Large intestine (tissue), 3 donors: ENCODE measurements at regions not wholly inside any gene's neighbourhood (a gene's known extent, or its start where the extent isn't known, plus 50 kb on each side); places are given as distances from the start of the nearest gene placed in this dataset.

ENCODE experiments used
- DNase-seq, 2 donors: peaks; one replicate each; pipeline versions ENCODE4 v3.0.0 to v3.0.0-alpha.2; 2013
- H3K27ac ChIP-seq: one replicate; pipeline ENCODE4 v1.5.1; 2013; ENCODE audit warnings: low read length
- H3K27me3 ChIP-seq: 2 replicates; pipeline ENCODE4 v1.6.1; 2013; ENCODE audit warnings: low read length; ENCODE audit not compliant: control insufficient read depth, insufficient read depth
- H3K36me3 ChIP-seq: 2 replicates; pipeline ENCODE4 v1.6.1; 2013; ENCODE audit warnings: low read length; ENCODE audit not compliant: control insufficient read depth, insufficient read depth
- H3K4me1 ChIP-seq: one replicate; pipeline ENCODE4 v1.6.1; 2013; ENCODE audit warnings: low read length; ENCODE audit not compliant: control insufficient read depth, insufficient read depth
- H3K4me3 ChIP-seq: one replicate; pipeline ENCODE4 v1.5.1; 2013; ENCODE audit warnings: low read length
- H3K9me3 ChIP-seq: one replicate; pipeline ENCODE4 v1.6.1; 2013; ENCODE audit warnings: mild to moderate bottlenecking, low read depth, low read length, moderate library complexity; ENCODE audit not compliant: control insufficient read depth
- WGBS: methylation state at CpG from one replicate; pipeline ENCODE4 v1.1.5; 2013; ENCODE audit warnings: low lambda C conversion rate; ENCODE audit not compliant: insufficient coverage; 5-methylcytosine and 5-hydroxymethylcytosine counted together

DNA sequence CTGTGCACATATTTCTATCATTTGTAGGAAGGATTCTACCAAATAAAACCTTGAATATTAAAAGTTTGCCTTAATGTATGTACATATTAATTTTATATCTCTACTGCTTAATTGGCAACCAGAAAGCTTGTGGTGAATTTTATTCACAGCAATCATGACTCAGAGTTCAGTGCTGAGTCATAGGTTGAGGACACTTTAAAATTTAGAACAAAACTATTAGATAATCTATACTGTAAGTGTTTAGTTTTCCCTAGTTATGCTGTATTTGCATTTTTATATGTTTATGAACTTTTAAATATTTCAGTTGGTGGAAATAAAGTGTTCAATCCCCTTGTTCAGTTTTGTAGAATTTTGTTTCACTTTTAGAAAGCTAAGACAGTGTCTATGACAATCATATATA, 841.5 kb downstream of the KCNT2 start:
- no peaks in the 10 kb centered on the region for H3K4me1 ChIP-seq
- no peaks in the 10 kb centered on the region for H3K36me3 ChIP-seq
- H3K9me3 ChIP-seq, result no peaks in the 10 kb centered on the region
- H3K27ac ChIP-seq, result no peak overlapping the region
- H3K4me3 ChIP-seq, result no peak overlapping the region
- H3K27me3 ChIP-seq, result no peaks in the 10 kb centered on the region
- no peak for DNase-seq

DNA sequence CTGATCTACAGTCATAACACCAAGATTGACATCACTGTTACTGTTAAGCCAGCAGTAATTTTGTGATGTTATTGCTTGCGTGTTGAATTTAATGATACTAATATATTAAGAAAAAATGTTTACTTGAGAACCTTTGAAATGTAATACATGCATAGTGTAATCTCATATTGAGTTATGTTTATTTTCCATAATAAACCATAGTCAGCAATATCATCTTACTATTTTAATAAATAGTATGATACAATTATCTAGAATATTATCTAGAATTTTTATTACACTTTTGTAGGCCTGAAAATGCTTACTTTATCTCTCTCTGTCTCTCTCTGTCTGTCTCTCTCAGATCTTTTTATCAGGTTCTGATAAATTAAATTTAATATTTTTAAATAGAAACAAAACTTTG, 843.1 kb downstream of the KCNT2 start:
- Histone ChIP-seq H3K27ac (no peak overlapping the region), H3K27me3 (no peaks in the 10 kb centered on the region), H3K36me3 (no peaks in the 10 kb centered on the region), H3K4me3 (no peak overlapping the region), H3K9me3 (no peaks in the 10 kb centered on the region), H3K4me1 (no peaks in the 10 kb centered on the region)
- DNase-seq, result no peak
- no CpG with 5 or more reads among the region's 1 CpG for WGBS

DNA sequence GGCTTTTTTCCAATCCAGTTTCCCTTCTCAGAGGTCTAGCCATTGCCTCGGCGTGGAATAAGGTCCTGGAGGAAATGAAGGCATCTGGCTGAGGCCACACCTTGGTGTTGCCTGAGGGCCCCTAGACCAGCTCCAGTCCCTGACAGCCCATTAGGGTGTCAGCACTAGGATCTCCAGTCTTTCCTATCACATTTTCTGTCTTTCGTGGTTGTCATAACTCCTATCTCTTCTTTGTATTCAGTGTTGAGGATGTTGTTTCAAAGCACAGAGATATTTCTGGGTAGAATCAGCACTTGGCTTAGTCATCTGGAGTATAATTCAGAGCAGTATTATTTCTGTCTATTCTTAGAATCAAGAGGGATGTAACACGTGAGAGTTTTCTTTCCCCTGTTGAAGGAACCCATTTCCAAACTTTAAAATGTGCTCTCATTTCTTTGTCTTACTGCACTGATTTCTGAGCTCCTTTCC, 844.3 kb downstream of the KCNT2 start:
- Histone ChIP-seq H3K36me3 (no peaks in the 10 kb centered on the region), H3K27me3 (no peaks in the 10 kb centered on the region), H3K27ac (no peak overlapping the region), H3K4me3 (no peak overlapping the region), H3K4me1 (no peaks in the 10 kb centered on the region), H3K9me3 (no peaks in the 10 kb centered on the region)
- no peak for DNase-seq
- 100% methylated on average over 1 of the region's 4 CpGs for WGBS

DNA sequence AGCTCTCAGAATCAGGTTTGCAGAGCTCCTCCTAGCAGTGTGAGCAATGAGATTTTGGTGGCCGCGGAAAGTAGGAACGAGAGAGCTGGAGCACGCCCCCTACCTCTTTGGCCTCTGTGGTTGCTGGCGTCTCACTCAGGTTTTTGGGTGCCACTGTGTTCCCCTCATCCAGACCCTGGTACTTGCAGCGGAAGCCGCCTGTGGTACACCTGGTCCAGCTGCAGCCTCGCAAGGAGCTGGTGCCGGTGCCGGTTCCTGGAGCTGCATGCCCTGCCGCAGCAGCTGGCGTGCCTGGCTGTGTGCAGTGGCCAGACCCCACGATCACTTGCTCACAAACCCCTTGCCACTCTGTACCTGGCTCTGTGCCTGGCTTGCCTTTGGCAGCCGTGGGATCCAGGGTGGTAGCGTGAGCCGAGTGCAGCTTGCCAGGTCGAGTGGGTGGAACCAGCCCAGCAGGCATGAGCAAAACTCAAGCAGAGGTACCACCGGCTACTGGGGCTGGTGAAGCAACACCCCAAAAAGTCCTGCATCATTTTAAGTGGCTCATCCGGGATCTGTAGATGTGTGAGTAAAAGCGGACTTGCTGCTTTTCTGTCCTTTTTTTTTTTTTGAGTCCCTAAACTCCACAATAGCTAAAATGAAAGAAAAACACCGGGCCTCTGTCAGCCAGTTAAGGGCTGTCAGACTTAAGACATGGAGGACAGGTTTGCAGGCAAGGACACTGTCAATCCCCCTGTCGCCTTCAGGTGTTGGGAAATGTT, 844.9 kb downstream of the KCNT2 start:
- Histone ChIP-seq H3K27me3 (no peaks in the 10 kb centered on the region), H3K9me3 (no peaks in the 10 kb centered on the region), H3K4me3 (no peak overlapping the region), H3K36me3 (no peaks in the 10 kb centered on the region), H3K27ac (no peak overlapping the region), H3K4me1 (no peaks in the 10 kb centered on the region)
- WGBS, result 80% methylated on average over 1 of the region's 22 CpGs
- no peak for DNase-seq

DNA sequence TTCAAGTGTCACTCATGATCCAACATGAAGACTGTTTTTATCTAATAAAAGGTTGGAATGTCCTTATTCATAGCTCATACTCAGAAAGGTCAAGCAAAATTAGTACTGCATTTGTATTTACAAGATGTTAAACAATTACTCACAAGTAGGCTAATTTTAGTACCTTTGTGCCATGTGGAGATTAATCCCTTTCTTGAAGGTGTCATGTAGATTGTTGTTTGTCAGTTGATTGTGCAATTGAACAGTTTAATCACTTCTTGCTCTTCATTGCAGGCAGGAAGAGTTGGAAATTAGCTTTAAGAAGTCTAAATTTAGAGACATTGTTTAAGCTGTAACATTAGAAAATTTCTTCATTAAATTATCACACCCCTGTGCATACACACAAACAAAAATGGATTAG, 847.1 kb downstream of the KCNT2 start:
- H3K4me1 ChIP-seq, result no peaks in the 10 kb centered on the region
- H3K4me3 ChIP-seq, result no peak overlapping the region
- no peaks in the 10 kb centered on the region for H3K9me3 ChIP-seq
- H3K27ac ChIP-seq, result no peak overlapping the region
- no peak for DNase-seq
- no peaks in the 10 kb centered on the region for H3K36me3 ChIP-seq
- no peaks in the 10 kb centered on the region for H3K27me3 ChIP-seq

DNA sequence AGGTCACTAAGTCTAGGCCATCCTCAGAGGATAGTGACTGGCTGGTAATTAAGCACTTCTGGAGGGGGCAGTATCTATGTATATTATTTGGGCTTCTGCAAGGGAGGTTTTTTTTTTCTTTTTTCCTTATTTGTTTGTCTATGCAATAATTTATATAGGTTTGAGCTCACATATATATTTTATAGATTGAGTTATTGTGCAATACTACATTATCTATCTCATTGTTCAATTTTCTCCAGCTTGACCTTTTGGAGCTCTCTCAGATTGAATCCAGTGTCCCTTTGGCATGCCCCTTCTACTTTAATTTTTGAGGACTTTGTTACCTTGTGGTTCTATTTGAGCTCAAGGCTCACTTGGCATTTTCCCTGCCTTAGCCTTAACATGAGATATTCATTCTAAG, 852.1 kb downstream of the KCNT2 start:
- H3K4me1 ChIP-seq, result no peaks in the 10 kb centered on the region
- no peaks in the 10 kb centered on the region for H3K9me3 ChIP-seq
- H3K27ac ChIP-seq, result no peak overlapping the region
- no peak for DNase-seq
- no peaks in the 10 kb centered on the region for H3K36me3 ChIP-seq
- H3K4me3 ChIP-seq, result no peak overlapping the region
- H3K27me3 ChIP-seq, result no peaks in the 10 kb centered on the region

DNA sequence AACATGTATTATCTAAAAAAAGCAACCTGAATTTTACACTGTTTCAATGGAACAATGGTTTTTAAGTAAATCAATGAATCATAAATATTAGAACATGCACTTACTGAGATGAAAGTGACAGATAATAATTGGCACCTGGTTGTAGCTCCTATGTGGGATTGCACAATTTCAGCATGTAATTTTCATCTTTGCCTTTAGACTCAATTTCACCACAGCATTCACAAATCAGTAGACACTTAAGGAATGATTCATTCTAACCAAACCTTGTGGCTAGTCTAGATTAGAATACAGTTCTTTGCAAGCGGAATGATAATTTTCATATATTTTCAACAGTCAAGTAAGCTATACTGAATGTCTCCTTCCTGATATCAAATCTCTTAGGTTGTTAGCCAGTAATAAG, 853.4 kb downstream of the KCNT2 start:
- no CpG with 5 or more reads among the region's 1 CpG for WGBS
- H3K27ac ChIP-seq, result no peak overlapping the region

DNA sequence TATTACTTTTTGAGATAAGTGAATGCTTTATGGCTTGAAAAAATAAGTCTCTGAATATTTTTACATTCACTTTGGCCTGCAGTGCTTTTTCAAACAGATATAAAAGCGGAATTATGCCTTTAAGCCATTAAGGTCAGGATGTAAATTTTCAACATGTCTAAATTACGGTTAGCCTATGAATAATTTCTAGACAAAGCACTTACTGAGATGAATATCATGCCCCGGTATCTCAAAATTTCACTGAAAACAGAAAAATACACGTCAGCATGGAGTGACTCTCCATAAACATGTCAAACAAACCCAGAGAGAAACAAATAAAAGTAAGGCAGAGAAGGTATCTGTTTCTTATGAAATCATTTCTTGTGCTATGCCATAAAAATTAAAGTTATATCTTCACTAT, 853.9 kb downstream of the KCNT2 start:
- Histone ChIP-seq H3K36me3 (no peaks in the 10 kb centered on the region), H3K27ac (no peak overlapping the region), H3K4me3 (no peak overlapping the region), H3K9me3 (no peaks in the 10 kb centered on the region), H3K27me3 (no peaks in the 10 kb centered on the region), H3K4me1 (no peaks in the 10 kb centered on the region)
- DNase-seq, result no peak
- WGBS, result 89% methylated on average over 3 of the region's 4 CpGs

More for the DNA sequence above, 853.4 kb downstream of the KCNT2 start:
- H3K4me3 ChIP-seq, result no peak overlapping the region
- no peaks in the 10 kb centered on the region for H3K4me1 ChIP-seq
- no peaks in the 10 kb centered on the region for H3K36me3 ChIP-seq
- H3K27me3 ChIP-seq, result no peaks in the 10 kb centered on the region
- H3K9me3 ChIP-seq, result no peaks in the 10 kb centered on the region
- DNase-seq, result no peak

DNA sequence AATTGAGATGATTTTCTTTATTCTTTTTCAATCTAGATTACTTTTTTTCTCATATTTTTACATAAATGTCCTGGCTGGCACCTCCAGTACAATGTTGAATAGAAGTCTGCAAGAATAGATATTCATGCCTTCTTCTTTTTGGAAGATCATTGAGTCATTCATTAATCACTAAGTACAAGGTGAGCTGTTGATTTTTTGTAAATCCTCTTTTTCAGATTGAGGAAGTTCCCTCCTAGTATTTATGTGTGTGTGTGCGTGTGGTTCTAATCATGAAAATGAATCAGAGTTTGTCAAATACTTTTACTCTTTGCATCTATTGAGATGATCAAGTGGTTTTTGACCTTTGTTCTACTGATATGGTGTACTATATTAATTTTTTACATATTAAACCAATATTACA, 859.3 kb downstream of the KCNT2 start:
- WGBS, result 71% methylated on average over 1 of the region's 1 CpG
- no peak overlapping the region for H3K27ac ChIP-seq
- no peaks in the 10 kb centered on the region for H3K4me1 ChIP-seq
- H3K4me3 ChIP-seq, result no peak overlapping the region
- H3K27me3 ChIP-seq, result no peaks in the 10 kb centered on the region
- no peaks in the 10 kb centered on the region for H3K9me3 ChIP-seq
- no peaks in the 10 kb centered on the region for H3K36me3 ChIP-seq
- DNase-seq, result no peak

DNA sequence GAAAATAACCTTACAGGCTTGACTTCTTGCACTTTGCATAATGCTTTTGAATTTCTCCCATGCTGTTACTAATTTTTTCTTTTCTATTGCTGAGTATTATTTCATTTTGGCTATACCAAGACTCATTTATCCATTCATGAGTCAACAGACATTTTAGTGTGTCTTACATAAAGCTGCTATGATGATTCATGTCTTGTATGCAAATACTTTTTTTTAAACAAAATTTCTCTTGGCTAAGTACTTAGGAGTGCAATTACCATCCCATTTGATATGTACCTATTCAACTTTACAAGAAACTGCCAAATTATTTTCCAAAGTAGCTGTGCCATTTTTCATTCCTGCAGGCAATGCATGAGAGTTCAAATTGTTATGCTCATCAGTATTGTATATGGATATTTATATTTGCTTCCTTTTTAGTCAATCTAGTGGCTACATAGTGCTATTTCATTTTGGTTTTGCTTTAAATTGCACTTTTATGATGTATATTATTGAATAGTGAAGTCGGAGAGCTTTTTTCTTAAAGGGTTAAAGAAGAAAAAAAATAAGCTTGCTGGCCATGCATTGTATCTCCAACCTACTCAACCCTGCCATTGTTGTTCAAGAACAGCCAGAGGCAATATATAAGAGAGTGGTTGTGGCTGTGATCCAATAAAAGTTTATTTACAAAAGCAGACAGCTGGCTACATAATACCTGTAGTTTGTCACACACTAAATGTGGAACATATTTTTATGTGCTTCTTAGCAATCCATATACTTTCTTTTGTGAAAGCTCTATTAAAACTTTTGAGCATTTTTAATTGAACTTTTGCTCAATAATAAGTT, 862.8 kb downstream of the KCNT2 start:
- Histone ChIP-seq H3K4me3 (no peak overlapping the region), H3K27me3 (no peaks in the 10 kb centered on the region), H3K9me3 (no peaks in the 10 kb centered on the region), H3K4me1 (no peaks in the 10 kb centered on the region), H3K36me3 (no peaks in the 10 kb centered on the region), H3K27ac (no peak overlapping the region)
- no peak for DNase-seq
- no CpG with 5 or more reads among the region's 1 CpG for WGBS

DNA sequence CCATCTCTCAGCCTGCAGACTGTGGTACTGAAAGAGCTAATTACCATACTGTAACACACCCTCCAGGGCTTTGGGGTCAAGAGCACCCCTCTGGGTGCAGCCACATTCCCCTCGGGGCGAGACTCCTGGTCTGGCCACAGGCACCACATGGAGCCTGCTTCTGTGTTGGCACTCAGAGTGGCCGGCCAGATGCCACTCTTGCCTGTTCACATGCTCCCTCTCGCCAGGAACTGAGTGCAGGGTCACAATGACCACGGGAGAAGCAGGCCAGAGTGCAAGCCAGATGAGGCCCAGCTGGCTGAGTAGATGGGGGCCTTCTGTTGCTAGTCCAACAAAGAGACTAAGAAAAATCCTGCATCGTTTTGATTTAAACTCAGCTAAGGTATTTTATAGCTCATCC, 864.0 kb downstream of the KCNT2 start:
- Histone ChIP-seq H3K27ac (no peak overlapping the region), H3K4me3 (no peak overlapping the region), H3K4me1 (no peaks in the 10 kb centered on the region), H3K36me3 (no peaks in the 10 kb centered on the region), H3K27me3 (no peaks in the 10 kb centered on the region), H3K9me3 (no peaks in the 10 kb centered on the region)
- no peak for DNase-seq
- no CpG with 5 or more reads among the region's 6 CpGs for WGBS
